NCI-H2107 treated with DMSO at 0.1 percent for 48 hours (cell line): ENCODE measurements at regions not wholly inside any gene's neighbourhood (a gene's known extent, or its start where the extent isn't known, plus 50 kb on each side); places are given as distances from the start of the nearest gene placed in this dataset.
"Not testable (repeated sequence)": the region's sequence is repeated elsewhere in the genome, so short reads cannot be mapped to it uniquely, and the experiment has no call there.

Source experiments
- DNase-seq: peaks from one replicate; lab custom pipeline; 2025; ENCODE audit not compliant: unreplicated experiment; lab: John Stamatoyannopoulos, UW

DNA sequence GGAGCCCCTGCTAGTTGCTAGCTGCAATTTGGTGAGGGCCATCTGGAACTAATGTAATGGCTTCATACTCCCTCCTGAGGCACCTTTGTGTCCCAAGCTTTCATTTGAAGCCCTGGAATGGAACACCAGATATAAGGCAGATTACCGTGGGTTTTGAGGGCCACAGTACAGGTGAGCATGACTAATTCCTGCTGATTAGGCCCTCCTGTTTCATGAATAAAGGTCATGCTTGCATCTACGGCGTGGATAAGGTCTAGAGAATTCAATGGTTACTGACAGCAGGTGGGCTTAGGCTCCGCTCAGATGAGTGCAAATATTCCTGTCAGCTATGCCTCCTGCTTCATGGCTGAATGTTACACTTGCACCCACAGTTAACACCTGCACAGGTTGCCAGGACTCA is 495.4 kb downstream of the NAP1L3 start:
- no peak for DNase-seq

- DNase-seq: no peak
These were observed 503.6 kb downstream of the NAP1L3 start for GRCh38 chrX:93169771-93170170.

- DNase-seq: no peak
These were observed 552.6 kb downstream of the NAP1L3 start for GRCh38 chrX:93120805-93121204.

DNA sequence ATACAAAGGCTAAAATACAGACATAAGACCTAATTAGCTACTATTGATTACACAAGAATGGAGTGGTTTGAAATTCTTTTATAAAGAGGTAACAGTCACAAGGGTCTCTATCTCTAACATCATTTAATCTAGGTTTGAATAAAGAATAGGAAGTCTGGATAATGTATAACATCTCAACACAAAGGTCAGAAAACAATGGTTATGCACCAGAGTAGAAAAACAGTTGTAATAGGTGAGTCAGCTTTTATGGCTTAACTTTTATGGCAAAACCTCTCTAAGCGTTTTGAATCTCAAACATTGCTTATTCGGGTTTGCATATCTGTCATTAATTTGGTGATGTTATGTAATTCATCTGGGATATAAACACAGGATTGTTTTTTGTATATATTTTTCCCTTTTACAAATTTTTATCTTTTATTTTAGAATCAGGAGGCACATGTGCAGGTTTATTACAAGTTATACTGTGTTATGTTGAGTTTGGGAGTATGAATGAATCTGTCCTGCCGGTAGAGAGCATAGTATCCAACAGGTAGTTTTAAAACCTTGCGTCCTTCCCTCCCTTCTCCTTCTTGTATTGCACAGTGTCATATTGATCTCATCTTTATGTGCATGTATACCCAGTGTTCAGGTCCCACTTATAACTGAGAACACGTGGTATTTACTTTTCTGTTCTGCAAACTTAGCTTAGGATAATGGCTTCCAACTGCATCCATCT is 569.9 kb downstream of the NAP1L3 start:
- not testable (repeated sequence) for DNase-seq

- not testable (repeated sequence) for DNase-seq
These were observed 577.8 kb downstream of the NAP1L3 start for GRCh38 chrX:93095535-93095934.

- DNase-seq: not testable (repeated sequence)
These were observed 594.5 kb downstream of the NAP1L3 start for GRCh38 chrX:93078906-93079305.

DNA sequence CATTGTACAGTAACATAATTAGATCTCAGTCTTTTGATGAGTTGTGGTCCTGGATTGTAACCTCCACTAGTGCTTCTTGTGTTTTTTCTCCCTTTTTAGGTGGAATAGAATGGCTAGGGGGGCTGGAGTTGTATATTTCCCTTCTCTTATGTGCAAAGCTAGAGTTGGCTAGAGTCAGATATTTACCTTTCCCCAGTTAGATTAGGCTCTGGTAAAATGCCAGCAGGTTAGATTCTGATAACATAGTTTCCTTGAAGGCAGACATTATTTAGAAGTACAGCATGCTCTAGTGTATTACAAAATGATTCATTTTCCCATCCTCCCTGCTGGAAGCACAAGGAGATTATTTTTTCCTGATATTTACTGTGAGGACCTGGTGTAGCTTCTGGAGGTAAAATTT is 618.1 kb downstream of the NAP1L3 start:
- not testable (repeated sequence) for DNase-seq

DNA sequence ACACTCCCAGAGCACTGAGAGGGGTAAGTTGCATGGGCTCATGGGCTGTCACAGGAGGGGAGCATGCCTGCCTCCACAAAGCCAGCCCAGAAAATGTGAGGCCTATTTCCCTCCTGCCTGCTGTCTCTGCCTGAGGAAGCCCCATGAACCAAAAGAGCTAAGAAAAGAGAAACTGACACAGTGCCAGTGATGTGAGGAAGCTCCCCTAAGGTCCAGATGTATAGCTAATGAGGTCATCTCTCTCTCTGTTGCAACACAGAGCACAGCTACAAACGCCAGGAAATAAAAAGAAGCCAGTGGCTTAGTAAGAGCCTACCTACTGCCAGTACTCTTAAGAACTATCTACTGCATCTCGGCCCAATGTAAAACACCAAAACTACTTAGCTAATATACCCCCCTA is 653.5 kb downstream of the NAP1L3 start:
- DNase-seq: not testable (repeated sequence)

- peak; percentile 19 for DNase-seq
These were observed 658.8 kb downstream of the NAP1L3 start for GRCh38 chrX:93014481-93015030.
